GM12874 (cell line): ENCODE measurements at regions not wholly inside any gene's neighbourhood (a gene's known extent, or its start where the extent isn't known, plus 50 kb on each side); places are given as distances from the start of the nearest gene placed in this dataset.

ENCODE experiments used
- TF ChIP-seq, protein P1 (sequence below): IDR thresholded peaks from 2 replicates; pipeline ENCODE4 v1.5.1; 2011; ENCODE audit warnings: low read depth, mild to moderate bottlenecking, control low read depth, low read length, moderate library complexity; ENCODE audit not compliant: insufficient read depth

DNA sequence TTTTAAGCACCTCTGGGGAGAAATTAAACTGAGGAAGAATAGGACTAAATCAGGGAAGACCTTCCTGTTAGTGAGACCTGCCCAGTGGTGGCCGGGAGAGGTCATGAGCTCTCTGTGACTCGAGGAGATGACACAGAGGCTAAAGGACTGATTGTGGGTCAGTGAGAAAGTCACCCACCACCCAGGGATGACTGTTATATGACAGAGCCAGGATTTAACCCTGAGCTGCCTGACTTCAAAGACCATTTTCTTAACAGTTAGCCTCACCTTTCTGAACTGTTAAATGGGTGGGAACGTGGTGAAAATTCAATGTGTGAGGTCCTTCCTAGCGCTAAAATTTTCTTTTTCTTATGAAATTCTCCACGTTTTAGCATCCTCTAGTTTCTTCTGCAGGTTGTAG is 72.5 kb downstream of the WSB1 start:
- TF ChIP-seq, protein P1, sequence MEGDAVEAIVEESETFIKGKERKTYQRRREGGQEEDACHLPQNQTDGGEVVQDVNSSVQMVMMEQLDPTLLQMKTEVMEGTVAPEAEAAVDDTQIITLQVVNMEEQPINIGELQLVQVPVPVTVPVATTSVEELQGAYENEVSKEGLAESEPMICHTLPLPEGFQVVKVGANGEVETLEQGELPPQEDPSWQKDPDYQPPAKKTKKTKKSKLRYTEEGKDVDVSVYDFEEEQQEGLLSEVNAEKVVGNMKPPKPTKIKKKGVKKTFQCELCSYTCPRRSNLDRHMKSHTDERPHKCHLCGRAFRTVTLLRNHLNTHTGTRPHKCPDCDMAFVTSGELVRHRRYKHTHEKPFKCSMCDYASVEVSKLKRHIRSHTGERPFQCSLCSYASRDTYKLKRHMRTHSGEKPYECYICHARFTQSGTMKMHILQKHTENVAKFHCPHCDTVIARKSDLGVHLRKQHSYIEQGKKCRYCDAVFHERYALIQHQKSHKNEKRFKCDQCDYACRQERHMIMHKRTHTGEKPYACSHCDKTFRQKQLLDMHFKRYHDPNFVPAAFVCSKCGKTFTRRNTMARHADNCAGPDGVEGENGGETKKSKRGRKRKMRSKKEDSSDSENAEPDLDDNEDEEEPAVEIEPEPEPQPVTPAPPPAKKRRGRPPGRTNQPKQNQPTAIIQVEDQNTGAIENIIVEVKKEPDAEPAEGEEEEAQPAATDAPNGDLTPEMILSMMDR, result no peak

DNA sequence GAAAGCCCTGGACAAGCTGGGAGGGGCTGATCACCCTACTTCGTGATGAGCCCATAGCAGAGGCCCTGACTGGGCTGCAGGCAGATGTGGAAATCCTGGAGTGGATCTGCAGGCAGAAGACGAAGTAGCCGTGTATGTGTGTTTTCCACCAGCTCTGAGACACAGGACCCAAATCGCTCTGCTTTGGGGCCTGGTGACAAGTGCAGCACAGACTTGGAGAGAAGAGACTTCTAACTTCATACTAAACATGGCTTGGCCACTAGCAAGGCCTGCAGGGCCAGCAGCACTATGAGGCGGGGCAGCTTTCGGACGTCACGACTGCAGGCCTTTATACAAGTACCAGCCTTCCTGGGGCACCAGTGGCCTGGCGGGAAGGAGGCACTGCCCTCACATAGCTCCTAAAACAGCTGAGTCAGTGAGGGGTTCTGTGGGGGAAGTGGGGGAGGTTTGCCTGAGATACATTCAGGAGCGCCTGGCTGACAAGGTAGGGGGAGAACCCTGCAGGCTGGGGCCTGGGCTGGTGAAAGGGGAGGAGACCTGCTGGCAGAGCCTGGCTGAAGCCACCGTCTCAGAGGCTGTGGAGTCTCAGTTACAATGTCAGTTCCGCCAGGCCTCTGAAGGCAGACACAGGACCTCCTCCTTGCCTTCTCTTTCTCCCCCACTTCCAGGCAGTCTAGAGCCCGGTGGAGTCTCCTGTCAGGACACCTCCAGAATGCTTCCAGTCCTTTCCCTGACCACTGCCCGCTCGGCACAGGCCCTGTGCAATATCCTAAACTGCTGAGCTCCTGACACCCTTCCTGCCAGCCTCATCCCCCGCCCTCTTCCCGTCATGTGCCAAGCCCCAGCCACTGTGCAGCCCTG is 73.4 kb downstream of the WSB1 start:
- TF ChIP-seq, protein P1, result no peak

DNA sequence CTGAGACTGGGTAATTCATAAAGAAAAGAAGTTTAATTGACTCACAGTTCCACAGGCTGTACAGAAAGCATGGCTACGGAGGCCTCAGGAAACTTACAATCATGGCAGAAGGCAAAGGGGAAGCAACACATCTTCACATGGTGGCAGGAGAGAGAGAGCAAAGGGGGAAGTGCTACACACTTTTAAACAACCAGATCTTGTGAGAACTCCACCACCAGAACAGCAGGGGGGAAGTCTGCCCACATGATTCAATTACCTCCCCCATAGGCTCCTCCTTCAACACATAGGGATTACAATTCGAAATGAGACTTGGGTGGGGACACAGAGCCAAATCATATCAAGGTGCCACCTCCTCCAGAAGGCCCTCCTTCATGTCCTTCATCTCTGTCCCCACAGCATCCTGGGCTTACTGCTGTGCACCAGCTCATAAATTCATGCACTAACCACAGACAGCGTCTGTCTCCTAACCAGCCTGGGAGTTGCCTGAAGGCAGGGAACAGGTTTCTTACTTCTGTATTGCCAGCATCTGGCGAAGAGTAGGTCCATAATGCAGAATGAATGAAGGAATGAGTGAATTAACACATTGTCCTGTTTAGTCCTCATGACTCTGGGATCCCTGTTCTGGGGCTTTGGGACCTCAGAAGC is 74.4 kb downstream of the WSB1 start:
- TF ChIP-seq, protein P1, result no peak

DNA sequence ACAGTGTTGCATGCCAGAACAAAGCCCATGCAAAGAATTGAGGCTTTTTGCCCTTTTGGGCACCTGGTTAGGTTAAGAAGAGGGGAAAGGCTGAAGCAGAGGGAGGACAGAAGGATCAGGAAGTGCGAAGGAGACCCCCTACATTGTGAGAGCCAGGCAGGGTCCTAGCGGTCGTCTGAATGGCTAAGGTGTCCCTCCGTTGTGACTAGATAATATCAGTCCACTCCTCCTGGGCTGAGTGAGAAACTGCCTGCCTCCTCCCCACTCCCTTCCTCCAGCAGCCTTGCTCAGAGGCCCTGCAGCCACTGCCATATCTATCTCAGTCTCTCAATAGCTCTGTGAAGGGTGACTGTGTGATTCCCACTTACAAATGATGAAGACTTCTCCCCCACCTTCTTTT is 75.1 kb downstream of the WSB1 start:
- TF ChIP-seq, protein P1, result no peak

DNA sequence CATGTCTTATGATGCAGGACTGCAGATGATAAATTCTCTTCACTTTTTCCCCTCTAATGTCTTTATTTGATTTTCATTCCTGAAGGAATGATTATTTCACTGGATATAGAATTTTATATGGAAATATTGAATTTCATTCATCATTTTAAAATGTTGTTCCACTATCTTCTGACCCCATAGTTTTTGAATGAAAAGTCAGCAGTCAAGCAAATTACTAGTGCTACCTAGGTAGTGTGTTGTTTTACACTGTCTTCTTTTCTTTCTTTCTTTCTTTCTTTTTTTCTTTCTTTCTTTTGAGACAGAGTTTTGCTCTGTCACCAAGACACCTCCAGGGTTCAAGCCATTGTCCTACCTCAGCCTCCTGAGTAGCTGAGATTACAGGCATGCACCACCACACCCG is 76.9 kb downstream of the WSB1 start:
- TF ChIP-seq, protein P1, result no peak

DNA sequence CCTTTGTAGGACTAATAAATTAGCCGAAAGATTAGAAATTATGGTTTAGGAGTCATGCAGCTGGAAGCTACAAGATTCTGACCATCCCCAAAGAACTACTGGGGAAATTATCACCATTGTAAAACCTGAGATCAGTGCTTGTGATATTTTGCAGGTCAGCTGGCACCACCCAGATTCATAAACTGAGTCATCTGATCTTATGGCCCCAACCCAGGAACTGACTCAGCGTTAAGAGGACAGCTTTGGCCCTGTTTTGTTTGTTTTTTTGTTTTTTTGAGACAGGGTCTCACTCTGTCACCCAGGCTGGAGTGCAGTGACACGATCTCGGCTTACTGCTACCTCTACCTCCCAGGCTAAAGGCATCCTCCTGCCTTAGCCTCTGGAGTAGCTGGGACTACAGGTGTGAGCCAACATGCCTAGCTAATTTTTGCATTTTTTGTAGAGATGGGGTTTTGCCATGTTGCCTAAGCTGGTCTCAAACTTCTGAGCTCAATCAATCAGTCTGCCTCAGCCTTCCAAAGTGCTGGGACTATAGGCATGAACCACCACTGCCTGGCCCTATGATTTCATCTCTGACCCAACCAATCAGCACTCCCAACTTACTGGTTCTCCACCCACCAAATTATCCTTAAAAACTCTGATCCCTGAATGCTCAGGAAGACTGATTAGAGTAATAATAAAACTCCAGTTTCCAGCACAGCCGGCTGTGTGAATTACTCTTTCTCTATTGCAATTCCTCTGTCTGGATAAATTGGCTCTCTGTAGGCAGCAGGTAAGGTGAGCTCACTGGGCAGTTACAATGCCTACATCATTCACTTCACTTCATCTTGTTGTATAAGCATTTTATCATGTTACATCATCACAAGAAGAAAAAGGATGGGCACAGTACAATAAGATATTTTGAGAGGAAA is 79.4 kb upstream of the KSR1 start:
- TF ChIP-seq, protein P1, result no peak
